HepG2 (cell line): ENCODE measurements at regions not wholly inside any gene's neighbourhood (a gene's known extent, or its start where the extent isn't known, plus 50 kb on each side); places are given as distances from the start of the nearest gene placed in this dataset.

Experiments
- ATAC-seq: fragments of 200-7000 bp; cut with Tn5 transposase; 3 replicates; pipeline ENCODE4 v1.9.1; 2020; ENCODE audit warnings: mild to moderate bottlenecking, moderate library complexity
- BruUV-seq: library from RNA; stranded (reverse); fragments of 400-500 nt; replicated peaks from 2 replicates; lab custom pipeline; 2021; lab: Mats Ljungman, UMichigan
- CTCF ChIA-PET: fragments of 300-600 bp; formaldehyde crosslinking; extraction: SDS; loops from one replicate; lab custom pipeline; 2021; ENCODE audit warnings: low total read pairs, inconsistent platforms, low intra/inter-chr PET ratio; lab: Yijun Ruan, JAX
- POLR2A ChIA-PET: fragments of 350-600 bp; sonication (Branson Sonifier 250); formaldehyde crosslinking; loops from one replicate; lab custom pipeline; 2020; ENCODE audit warnings: antibody characterized with exemption, inconsistent platforms; lab: Yijun Ruan, JAX
- DNase-seq: peaks from one replicate; pipeline ENCODE4 v3.0.0-alpha.2; 2015; ENCODE audit warnings: low spot score
- FAIRE-seq: peaks from 3 replicates; lab custom pipeline; 2011; peaks lifted over from hg19 to GRCh38; lab: Jason Lieb, UNC
- H2AFZ ChIP-seq: one replicate; pipeline ENCODE4 v1.6.1; 2011; ENCODE audit warnings: low read length, inconsistent platforms
- H3K27ac ChIP-seq: fragments of 300-600 bp; 3 replicates; pipeline ENCODE4 v1.8.0; 2011; ENCODE audit warnings: mixed run types, mild to moderate bottlenecking, mixed read lengths, low read length, inconsistent platforms; ENCODE audit not compliant: insufficient read depth; ENCODE audit errors: extremely low read length
- H3K27me3 ChIP-seq, 2 experiments: fragments of 200-600 bp in 1 of 2; 2 replicates in 1 of 2; 3 replicates in 1 of 2; pipeline versions ENCODE4 v1.6.0 to v1.8.0; 2011; ENCODE audit warnings: low read length in 2 of 2, mild to moderate bottlenecking in 2 of 2, moderate library complexity in 2 of 2, inconsistent platforms in 1 of 2; ENCODE audit not compliant: insufficient read depth in 2 of 2, control insufficient read depth in 1 of 2
- H3K36me3 ChIP-seq, 2 experiments: fragments of 200-600 bp in 1 of 2; replicated peaks in 1 of 2; 2 replicates in 1 of 2; 3 replicates in 1 of 2; pipeline versions ENCODE4 v1.5.1 to v1.8.0; 2011; ENCODE audit warnings: low read length in 2 of 2, inconsistent platforms in 1 of 2; ENCODE audit not compliant: insufficient read depth in 2 of 2, control insufficient read depth in 1 of 2
- H3K4me1 ChIP-seq: 2 replicates; pipeline ENCODE4 v1.5.1; 2012; ENCODE audit warnings: low read length, inconsistent platforms; ENCODE audit not compliant: insufficient read depth
- H3K4me2 ChIP-seq: 2 replicates; pipeline ENCODE4 v1.6.0; 2011; ENCODE audit warnings: low read depth, low read length, inconsistent platforms
- H3K4me3 ChIP-seq, 3 experiments: fragments of 200-600 bp in 1 of 3; sonication (generic), shearing (Covaris generic) in 1 of 3; replicated peaks in 1 of 3; 2 replicates each; pipeline ENCODE4 v1.5.1; 2011 to 2016; ENCODE audit warnings: low read length in 3 of 3, inconsistent platforms in 2 of 3, low read depth in 2 of 3, mild to moderate bottlenecking in 2 of 3, control low read depth in 1 of 3, mixed read lengths in 1 of 3; ENCODE audit not compliant: insufficient read depth in 1 of 3
- H3K79me2 ChIP-seq: one replicate; pipeline ENCODE4 v1.6.1; 2011; ENCODE audit warnings: low read length, inconsistent platforms; ENCODE audit not compliant: insufficient read depth
- H3K9ac ChIP-seq: 2 replicates; pipeline ENCODE4 v1.6.0; 2011; ENCODE audit warnings: mild to moderate bottlenecking, low read depth, low read length, inconsistent platforms; ENCODE audit not compliant: insufficient read depth
- H3K9me3 ChIP-seq: 2 replicates; pipeline ENCODE4 v1.5.1; 2012; ENCODE audit warnings: mild to moderate bottlenecking, low read length
- H4K20me1 ChIP-seq: 2 replicates; pipeline ENCODE4 v1.6.0; 2011; ENCODE audit warnings: inconsistent platforms, mild to moderate bottlenecking, low read length, moderate library complexity; ENCODE audit not compliant: insufficient read depth
- CERS6 ChIP-seq: sonication (generic); formaldehyde crosslinking; IDR thresholded peaks from 2 replicates; pipeline ENCODE4 v1.5.0; 2020; ENCODE audit warnings: missing genetic modification reagents
- CREB1 ChIP-seq, 2 experiments: fragments of 450-650 bp in 1 of 2; IDR thresholded peaks; 2 replicates each; pipeline ENCODE4 v1.6.1; 2016 to 2017; ENCODE audit warnings: control low read depth in 1 of 2, mild to moderate bottlenecking in 1 of 2, missing compliant biosample characterization in 1 of 2, missing genetic modification characterization in 1 of 2
- GABPB1 ChIP-seq: IDR thresholded peaks from 2 replicates; pipeline ENCODE4 v1.6.1; 2016; ENCODE audit warnings: mild to moderate bottlenecking, missing genetic modification reagents, moderate library complexity, missing compliant biosample characterization
- HES4 ChIP-seq: sonication (generic); formaldehyde crosslinking; IDR thresholded peaks from 2 replicates; pipeline ENCODE4 v1.9.0; 2021; ENCODE audit warnings: mild to moderate bottlenecking, missing genetic modification reagents, borderline replicate concordance
- MTA3 ChIP-seq: sonication (generic); formaldehyde crosslinking; IDR thresholded peaks from 2 replicates; pipeline ENCODE4 v1.4.0; 2020; ENCODE audit warnings: missing genetic modification reagents
- NR2F2 ChIP-seq: IDR thresholded peaks from 2 replicates; pipeline ENCODE4 v1.6.1; 2012; ENCODE audit warnings: low read depth, inconsistent platforms, borderline replicate concordance
- RBAK ChIP-seq: sonication (generic); formaldehyde crosslinking; IDR thresholded peaks from 2 replicates; pipeline ENCODE4 v1.5.1; 2020; ENCODE audit warnings: mild to moderate bottlenecking, missing genetic modification reagents
- TBX2 ChIP-seq: sonication (generic); formaldehyde crosslinking; IDR thresholded peaks from 2 replicates; pipeline ENCODE4 v1.5.0; 2020; ENCODE audit warnings: missing genetic modification reagents, mild to moderate bottlenecking, borderline replicate concordance
- ZNF121 ChIP-seq: sonication (generic); formaldehyde crosslinking; IDR thresholded peaks from 2 replicates; pipeline ENCODE4 v1.5.0; 2020; ENCODE audit warnings: mild to moderate bottlenecking, missing genetic modification reagents
- ZNF839 ChIP-seq: sonication (generic); formaldehyde crosslinking; IDR thresholded peaks from 2 replicates; pipeline ENCODE4 v1.4.0; 2020; ENCODE audit warnings: missing genetic modification reagents, mild to moderate bottlenecking, borderline replicate concordance
- ZNF891 ChIP-seq: sonication (generic); formaldehyde crosslinking; IDR thresholded peaks from 2 replicates; pipeline ENCODE4 v1.5.0; 2020; ENCODE audit warnings: mild to moderate bottlenecking, missing genetic modification reagents
- WGBS: methylation state at CpG from one replicate; pipeline ENCODE4 v1.1.6; 2017; ENCODE audit warnings: low lambda C conversion rate; 5-methylcytosine and 5-hydroxymethylcytosine counted together
- in situ Hi-C: cut with HindIII; loops from 2 replicates; pipeline ENCODE4 v1.10.0; 2017; ENCODE audit warnings: low pct_unique_long_range_greater_than_20kb; ENCODE audit not compliant: extremely low pct_ligation_motif_present
- intact Hi-C: fragments of 100-400 bp; cut with micrococcal nuclease; formaldehyde crosslinking; loops from one replicate; pipeline ENCODE4 v1.10.0; 2022; ENCODE audit not compliant: unreplicated experiment
- TF ChIP-seq, protein P1 (sequence below), 2 experiments: sonication (generic) in 1 of 2; formaldehyde crosslinking in 1 of 2; IDR thresholded peaks; 2 replicates each; pipeline versions ENCODE4 v1.4.0 to v1.6.1; 2018 to 2020; ENCODE audit warnings: missing genetic modification reagents in 2 of 2, borderline replicate concordance in 1 of 2, low read depth in 1 of 2, mild to moderate bottlenecking in 1 of 2, missing biosample characterization in 1 of 2
- TF ChIP-seq, protein P2 (sequence below): sonication (generic); formaldehyde crosslinking; IDR thresholded peaks from 2 replicates; pipeline ENCODE4 v1.5.1; 2020; ENCODE audit warnings: mild to moderate bottlenecking, missing genetic modification reagents, borderline replicate concordance
- TF ChIP-seq, protein P3 (sequence below): IDR thresholded peaks from 2 replicates; pipeline ENCODE4 v1.6.1; 2016

DNA sequence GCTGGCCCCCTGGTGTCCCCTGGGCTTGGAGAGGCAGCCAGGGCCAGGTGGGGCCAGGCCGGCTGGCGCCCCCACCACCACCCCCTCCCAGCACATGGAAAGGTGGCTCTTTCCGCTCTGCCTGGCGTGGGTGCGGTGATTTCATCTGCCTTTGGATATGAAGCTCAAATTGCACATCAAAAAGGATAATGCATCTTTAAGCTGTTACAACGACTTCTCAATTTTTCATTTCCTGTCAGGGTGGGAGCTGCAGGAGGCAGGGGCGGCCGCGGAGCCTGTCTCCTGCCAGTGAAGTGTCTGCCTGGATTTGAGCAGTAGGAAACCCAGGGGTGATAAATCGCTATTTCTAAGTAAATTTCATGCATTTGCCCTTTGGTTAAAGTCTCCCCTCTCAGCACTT is 169.2 kb upstream of the MVB12B start (continued):
- TF ChIP-seq, protein P1, sequence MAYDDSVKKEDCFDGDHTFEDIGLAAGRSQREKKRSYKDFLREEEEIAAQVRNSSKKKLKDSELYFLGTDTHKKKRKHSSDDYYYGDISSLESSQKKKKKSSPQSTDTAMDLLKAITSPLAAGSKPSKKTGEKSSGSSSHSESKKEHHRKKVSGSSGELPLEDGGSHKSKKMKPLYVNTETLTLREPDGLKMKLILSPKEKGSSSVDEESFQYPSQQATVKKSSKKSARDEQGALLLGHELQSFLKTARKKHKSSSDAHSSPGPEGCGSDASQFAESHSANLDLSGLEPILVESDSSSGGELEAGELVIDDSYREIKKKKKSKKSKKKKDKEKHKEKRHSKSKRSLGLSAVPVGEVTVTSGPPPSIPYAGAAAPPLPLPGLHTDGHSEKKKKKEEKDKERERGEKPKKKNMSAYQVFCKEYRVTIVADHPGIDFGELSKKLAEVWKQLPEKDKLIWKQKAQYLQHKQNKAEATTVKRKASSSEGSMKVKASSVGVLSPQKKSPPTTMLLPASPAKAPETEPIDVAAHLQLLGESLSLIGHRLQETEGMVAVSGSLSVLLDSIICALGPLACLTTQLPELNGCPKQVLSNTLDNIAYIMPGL (CRISPR knock-in tag; IDR thresholded peaks at IDR 0.05; ENCODE audit: borderline replicate concordance in 1 of 2, low read depth in 1 of 2), result no peak

DNA sequence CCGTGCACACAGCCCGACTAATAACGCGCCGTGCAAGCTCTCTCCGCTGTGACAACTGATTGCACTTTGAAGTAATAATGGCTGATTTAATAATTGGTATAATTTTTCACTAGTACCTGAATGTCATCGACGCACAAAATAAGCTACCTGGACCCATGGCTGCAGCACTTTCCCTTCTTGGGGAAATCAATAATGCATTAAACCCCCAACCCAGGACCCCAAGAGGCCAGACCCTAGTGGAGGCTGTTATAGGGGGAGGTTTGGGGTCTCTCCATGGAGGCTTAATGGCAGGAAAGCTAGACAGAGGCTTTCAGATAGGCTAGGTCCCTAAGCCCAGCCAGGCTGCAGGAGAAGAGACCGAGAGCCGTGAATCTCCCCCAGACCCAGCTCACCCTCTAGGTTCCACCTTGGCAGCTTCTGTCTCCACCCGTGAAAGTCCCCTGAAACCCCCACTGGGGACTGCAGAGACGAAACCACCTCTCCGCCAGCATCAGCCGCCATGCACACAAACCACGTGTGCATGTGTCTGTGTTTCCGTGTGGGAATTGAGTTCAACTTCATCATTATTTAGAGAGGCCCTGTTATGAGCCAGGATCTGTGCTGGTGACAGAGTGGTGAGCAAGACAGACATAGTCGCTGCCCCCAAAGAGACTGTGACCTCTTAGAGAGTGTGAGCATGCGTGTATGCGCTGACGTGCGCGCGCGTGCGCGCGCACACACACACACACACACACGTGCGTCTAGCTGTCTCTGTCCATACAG is 168.6 kb upstream of the MVB12B start:
- FAIRE-seq, result no peak
- Histone ChIP-seq H3K4me3 (no peak overlapping the region), H3K79me2 (no peaks in the 10 kb centered on the region), H4K20me1 (no peaks in the 10 kb centered on the region), H3K4me2 (no peak overlapping the region), H3K27ac (no peak overlapping the region), H2AFZ (no peak overlapping the region), H3K27me3 (peaks cover 6 to 49% of the 10 kb centered on the region in 2 experiments; a peak in 4 of 5 replicates), H3K36me3 (no peaks in the 10 kb centered on the region), H3K9me3 (no peaks in the 10 kb centered on the region), H3K9ac (no peak overlapping the region), H3K4me1 (peaks cover 26% of the 10 kb centered on the region; the same call in 1 of the 2 replicates)
- 71% methylated on average over 21 of the region's 29 CpGs for WGBS
- no TSS peak for BruUV-seq
- no peak for ATAC-seq
- ChIA-PET POLR2A (no interaction called here), CTCF (no interaction called here)
- no peak for DNase-seq
- intact Hi-C loops (no loop called here), in situ Hi-C loops (no loop called here)
- TF ChIP-seq HES4 (no peak), ZNF121 (no peak), MTA3 (CRISPR knock-in tag) (no peak), ZNF839 (CRISPR knock-in tag) (no peak), CERS6 (CRISPR knock-in tag) (no peak), GABPB1 (CRISPR knock-in tag) (no peak), RBAK (CRISPR knock-in tag) (no peak), NR2F2 (no peak), TBX2 (CRISPR knock-in tag) (no peak), CREB1 (IDR thresholded peaks at IDR 0.05) (no peak), CREB1 (CRISPR knock-in tag; IDR thresholded peaks at IDR 0.05) (no peak), ZNF891 (CRISPR knock-in tag) (no peak)
- TF ChIP-seq, protein P2, sequence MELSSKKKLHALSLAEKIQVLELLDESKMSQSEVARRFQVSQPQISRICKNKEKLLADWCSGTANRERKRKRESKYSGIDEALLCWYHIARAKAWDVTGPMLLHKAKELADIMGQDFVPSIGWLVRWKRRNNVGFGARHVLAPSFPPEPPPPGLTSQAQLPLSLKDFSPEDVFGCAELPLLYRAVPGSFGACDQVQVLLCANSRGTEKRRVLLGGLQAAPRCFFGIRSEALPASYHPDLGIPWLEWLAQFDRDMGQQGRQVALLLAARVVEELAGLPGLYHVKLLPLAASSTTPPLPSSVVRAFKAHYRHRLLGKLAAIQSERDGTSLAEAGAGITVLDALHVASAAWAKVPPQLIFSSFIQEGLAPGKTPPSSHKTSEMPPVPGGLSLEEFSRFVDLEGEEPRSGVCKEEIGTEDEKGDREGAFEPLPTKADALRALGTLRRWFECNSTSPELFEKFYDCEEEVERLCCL (CRISPR knock-in tag), result no peak
- TF ChIP-seq, protein P3, sequence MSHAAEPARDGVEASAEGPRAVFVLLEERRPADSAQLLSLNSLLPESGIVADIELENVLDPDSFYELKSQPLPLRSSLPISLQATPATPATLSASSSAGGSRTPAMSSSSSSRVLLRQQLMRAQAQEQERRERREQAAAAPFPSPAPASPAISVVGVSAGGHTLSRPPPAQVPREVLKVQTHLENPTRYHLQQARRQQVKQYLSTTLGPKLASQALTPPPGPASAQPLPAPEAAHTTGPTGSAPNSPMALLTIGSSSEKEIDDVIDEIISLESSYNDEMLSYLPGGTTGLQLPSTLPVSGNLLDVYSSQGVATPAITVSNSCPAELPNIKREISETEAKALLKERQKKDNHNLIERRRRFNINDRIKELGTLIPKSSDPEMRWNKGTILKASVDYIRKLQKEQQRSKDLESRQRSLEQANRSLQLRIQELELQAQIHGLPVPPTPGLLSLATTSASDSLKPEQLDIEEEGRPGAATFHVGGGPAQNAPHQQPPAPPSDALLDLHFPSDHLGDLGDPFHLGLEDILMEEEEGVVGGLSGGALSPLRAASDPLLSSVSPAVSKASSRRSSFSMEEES (CRISPR knock-in tag), result no peak
